GM21526 (cell line): ENCODE measurements at regions not wholly inside any gene's neighbourhood (a gene's known extent, or its start where the extent isn't known, plus 50 kb on each side); places are given as distances from the start of the nearest gene placed in this dataset.

Experiments
- ATAC-seq: cut with Tn5 transposase; IDR thresholded peaks from one replicate; pipeline ENCODE4 v1.9.1; 2021; ENCODE audit warnings: moderate library complexity; ENCODE audit not compliant: unreplicated experiment, low FRiP score

DNA sequence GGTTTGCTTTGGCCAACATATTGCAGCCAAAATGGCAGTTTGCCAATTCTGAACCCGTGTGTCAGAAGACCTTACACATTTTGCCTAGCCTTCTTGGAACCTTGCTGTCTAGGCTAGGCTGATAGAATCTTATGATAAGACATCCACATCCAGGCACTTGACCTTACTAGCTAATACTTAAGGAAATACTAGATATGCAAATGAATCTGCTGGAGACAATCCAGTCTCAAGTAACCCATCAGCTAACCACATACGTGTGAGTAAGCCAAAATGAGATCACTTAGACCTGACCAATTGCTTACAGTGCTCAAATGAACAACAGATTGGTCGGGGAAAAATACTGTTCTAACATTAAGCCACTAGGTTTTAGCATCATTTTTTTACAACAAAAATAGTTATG, 1504.6 kb upstream of the CDH9 start:
- no peak for ATAC-seq

DNA sequence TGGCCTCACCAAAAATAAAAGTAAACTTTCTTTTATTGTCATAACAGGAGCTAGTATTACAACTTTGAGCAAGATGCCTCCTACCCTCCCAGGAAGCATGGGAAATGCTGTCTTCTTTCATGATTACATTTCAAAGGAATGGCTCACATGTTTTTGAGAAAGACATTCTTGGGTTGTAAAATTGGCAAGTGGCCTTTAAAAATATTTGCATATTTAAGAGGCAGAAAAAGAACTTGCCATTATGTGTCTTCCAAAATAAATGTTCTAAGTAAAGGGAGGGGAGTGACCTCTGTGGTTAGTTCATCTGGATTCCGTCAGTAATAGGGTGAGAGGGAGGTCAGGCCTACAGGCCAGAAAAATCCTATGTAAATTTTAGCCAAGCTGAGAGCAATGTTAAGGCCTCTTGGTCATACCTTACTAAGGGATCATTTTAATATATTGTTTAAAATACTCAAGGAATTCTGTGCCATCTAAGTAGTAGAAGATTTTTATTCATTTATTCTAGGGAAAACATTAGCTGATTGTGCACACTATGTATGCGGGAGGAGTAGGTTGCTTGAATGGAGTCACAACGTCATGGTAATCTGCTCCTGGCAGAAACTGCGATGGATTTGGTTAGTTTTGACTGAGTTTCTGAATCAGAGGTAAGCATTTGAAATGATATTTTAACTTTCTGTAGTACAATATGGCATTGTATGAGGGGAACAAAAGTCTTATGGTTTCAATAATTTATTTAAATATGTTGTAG, 1485.7 kb upstream of the CDH9 start:
- no peak for ATAC-seq

DNA sequence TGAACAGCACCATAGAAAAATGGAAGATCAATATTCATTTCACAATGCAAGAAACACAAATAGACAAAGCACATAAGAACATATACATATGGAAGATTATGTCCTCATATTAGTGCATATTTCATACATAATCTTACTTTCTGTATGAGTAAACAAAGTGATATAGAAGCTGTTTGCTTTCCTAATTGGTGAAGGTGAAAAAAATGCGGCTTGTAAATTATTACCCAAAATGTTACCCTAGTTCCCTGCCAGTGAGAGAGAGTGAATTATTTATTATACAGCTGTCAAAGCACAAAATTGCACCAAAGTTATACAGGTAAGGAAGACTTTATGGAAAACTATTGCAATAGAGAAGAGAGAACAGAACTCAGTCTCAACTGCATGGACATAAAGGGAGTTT, 1485.0 kb upstream of the CDH9 start:
- ATAC-seq = no peak

DNA sequence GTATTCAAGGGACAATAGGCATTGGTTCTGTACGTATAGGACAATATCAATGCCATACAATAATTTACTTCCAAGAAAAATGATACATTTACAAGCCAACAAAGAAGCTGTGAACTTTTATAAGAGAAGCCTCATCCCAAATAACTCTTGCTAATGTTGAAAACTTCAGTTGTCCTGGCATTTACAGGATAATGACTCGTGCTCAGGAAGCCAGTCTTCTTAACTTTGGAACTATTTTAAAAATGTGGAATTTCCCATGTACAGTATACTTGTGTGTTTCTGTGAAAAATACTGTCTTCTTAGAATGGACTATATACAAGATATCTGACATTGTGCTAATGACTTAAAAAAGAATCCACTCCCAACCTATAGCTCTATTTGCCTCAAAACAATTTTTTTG, 1479.3 kb upstream of the CDH9 start:
- ATAC-seq = no peak

DNA sequence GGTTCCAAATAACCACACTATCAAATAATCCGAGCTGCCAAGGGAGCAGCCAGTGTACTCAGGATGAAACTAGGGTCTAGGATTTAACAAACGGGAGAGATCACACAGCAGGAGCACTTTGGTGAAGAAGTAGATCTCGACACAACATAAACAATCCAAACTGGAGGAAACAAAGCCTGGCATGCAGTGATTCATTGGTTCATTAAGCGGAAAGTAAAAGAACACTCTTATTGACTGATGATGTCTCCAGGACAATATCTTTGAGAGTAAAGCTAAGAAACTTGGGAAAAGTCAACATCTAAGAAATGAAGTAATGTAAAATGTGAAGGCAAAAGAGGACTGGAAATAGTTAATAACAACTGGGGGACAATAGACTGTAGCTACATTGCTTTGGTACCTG, 1478.3 kb upstream of the CDH9 start:
- ATAC-seq = no peak

DNA sequence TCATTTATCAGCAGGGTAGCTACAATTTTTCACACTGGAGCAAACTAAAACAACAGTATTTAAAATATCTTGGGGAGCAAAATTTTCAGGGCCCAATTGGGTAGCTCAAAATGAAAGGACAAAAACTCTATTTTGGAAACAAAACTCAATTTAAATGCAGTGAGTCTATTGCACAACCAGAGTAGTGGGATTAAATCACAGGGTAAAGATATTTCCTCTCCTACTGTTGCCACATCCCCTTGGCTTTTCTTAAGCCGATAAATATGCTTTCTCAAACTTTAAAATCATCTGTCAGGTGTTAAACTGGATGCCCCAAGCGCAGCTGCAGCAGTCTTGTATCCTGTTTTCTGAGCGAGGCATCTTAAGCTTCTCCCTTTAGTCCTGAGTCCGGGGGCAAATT, 1474.3 kb upstream of the CDH9 start:
- no peak for ATAC-seq

DNA sequence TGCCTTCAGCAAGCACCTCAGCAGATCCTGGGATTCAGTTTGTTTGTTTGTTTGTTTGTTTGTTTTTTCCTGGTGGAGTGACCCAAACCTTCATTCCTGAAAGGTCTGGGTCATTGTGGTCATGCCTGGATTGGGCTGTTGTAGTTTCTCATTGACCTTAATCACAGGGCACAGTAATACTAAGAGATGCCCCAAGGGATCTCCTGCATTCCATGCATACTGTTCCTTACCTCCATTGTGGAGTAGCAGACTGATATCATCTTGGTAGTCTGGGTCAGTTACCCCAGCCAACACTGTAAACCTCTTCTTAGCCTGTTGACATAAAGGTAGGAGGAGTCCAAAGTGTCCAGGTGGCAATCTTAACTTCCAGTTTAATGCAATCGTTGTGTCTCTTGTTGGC, 1466.7 kb upstream of the CDH9 start:
- ATAC-seq = no peak

DNA sequence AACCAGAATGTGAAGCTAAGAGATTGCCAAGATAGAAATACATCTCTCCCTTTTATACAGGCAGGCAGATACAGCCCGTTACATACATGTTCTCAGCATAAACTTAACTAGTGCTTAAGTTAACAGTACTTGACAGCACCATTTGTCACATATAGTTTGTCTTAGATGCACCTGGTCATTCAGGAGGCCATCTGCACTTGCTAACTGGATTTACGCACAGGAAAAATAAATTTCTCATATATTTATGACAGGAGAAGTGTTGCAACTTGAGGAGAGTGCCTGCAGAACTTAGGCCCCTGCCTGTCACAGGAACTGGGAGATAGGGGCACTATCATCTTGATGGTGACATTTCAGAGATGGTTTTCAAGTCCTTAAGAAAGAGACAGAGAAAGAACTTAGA, 1462.1 kb upstream of the CDH9 start:
- no peak for ATAC-seq

DNA sequence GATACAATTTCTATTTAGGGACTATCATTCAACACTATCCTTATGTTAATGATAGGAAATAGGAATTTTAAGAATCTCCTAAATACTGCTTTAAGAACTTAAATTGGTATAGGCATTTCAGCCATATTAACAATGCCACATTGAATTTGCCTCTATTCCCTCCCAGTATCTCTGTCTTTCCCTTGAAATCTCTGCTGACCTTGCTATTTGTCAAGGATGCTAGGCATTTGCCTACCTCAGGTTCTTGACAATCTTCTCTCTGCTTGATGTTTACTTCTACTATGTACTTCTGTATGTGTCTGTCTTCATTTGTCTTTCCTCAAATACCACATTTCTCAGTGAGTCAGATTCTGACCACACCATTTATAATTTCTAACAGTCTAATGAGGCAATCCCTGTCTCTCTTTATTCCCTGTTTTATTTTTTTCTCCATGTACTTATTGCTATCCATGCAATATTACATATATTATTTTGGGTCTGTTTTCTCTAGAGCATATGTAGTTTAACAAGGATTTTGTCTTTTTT, 1461.4 kb upstream of the CDH9 start:
- no peak for ATAC-seq

DNA sequence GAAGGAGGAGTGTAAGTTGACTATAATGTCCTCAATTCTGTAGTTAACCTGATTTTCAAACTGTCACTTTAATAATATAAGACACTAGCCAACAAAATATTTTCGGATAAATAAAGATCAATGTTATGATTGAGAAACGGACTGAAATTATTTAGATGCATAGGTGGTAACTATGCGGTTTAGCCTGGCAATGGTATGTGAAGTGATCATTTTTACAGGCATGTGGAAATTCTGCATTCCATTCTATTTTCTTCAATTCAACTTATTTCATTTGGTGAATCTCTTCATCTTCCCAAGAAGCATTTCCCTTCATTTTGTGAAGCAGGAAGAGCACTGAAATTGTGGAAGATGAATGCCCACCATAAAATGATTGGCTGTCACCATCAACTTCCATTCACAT, 1457.5 kb upstream of the CDH9 start:
- ATAC-seq = no peak

DNA sequence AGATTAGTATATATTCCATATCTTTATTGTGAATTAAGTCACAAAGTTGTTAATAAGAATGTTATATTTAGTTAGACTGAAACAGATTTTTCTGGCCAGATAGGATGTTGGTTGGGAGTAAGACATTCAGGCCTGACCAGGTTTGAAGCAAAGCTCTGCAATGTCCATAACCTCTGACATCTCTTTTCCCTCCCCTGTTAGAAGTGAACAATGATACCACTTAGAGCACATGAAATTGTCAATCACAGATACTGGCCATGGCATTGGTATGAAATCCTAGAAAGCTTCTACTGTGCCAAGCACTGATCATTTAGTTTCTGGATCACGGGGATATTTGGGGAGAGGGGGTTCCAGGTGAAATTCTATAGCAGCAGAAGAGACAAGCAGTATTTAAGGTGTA, 1455.1 kb upstream of the CDH9 start:
- no peak for ATAC-seq

DNA sequence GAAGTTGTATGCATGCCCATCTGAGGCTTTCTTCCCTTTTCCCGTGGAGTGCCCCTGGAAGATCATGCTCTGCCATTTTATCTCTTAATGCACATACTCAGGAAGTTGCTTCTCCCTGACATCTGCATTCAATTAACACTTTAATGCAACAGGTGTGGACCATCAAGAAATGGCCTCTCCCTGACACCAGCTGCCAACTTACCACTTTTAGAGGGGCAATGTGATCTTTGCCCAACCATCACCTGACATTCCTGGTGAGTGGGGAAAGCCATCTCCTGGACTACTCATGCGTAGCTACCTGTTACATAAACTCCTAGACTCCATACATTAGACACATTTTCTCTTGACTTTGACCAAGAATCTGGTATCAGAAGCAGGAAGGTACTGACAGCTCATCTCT, 1450.4 kb upstream of the CDH9 start:
- no peak for ATAC-seq

DNA sequence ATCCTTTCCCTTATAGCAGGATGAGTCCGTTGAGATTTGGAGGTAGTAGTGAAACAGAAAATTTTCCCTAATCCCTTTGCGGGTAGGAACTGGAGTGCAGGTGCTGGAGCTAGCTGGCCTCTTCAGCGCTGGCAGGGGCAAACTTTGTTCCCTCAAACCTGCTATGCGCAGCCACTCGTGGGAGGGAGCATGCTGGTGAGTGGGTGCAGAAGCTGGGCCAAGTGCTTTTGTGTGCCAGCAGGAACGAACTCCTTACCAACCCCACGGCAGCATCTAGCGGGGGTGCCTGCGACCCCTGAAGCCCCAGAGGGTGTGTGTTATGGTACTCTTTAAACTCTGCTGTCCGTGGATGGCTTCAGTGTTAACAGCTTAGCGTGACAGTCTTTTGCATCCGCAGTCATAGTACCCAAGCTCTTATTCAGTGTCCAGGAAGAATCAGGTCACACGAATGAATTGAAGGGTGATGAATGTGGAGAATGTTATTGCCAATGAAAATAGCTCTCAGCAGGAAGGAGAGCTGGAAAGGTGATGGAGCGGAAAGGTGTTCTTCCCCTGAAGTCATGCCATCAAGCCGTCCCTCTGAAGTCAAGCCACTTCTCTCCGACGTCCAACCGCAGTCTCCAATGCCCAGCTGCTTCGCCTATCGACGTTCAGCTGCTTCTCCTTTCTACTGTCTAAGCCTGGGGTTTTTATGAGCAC, 1445.1 kb upstream of the CDH9 start:
- ATAC-seq = no peak

DNA sequence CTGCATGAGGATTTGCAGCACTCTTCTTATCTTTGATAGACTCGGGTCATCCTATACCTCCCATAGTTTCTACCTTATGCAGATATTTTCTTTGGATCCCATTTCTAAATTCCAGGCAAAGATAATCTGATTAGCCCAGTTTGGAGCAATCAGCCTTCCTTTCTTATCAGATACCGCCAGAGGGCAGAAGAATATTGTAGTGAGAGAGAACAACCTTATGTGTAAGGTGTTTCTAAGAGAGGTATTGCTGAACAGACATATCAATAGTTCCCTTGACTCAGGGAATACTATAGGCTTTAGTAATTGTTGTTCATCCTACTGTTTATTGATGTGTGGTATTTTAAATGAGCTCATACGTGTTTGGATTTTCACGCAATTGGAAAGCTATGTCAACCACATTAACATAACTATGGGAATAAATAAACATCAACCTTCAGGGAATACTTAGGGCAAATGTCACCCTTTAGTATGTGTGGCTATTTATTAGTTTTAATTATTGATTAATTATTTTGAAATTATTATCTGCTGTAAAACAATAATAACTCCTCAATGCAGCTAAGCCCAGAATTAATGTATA, 1435.2 kb upstream of the CDH9 start:
- ATAC-seq = no peak

DNA sequence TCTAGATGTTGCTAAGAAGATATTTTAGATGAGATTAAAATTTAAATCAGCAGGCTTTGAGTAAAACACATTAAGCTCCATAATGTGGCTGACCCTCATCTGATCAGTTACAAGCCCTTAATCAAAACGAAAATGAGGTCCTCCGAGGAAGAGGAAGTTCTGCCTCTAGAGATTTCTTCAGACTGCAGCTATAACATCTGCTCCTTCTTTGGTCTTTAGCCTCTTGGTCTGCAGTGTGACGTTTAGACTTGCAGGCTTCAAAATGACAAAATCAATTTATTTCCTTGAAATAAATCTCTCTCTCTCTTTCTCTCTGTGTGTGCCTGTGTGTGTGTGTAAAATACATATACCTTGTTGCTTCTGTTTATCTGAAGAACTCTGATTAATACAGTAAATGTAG, 1429.8 kb upstream of the CDH9 start:
- no peak for ATAC-seq

DNA sequence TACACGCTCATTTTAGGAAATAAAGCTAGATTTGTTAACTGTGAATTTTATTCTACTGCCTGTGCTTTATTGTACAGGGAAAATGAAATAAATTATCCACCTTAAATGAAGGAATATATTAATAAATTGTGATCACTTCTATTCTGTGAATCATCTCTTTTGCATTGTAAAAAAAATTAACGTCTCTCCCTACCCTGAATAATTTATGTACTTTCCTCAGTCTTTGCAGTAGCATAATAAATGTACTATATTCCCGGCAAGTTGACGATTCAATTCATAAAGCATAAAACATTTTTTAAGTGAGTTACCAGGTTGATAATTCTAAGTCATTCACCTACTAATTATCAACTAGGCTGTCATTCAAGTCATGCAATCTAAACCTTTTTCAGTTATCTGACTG, 1425.3 kb upstream of the CDH9 start:
- no peak for ATAC-seq

DNA sequence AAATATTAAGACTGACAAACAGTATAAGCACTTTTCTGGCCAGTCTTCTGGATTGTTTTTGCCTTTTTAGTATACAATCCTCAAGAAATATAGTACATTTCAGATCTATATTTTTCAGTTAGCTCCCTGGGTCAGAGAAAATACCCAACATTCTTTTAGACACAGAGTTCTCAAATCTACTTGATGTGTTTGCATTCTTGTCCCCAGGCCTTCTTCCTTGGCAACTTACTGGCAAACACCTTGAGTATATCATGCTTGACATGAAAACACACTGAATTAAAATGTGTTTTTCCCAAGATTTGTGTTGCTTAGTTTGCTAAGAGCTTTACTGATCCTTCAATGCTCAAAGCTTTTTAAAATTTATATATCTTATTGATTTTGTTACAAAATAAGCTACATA, 1413.1 kb upstream of the CDH9 start:
- no peak for ATAC-seq

DNA sequence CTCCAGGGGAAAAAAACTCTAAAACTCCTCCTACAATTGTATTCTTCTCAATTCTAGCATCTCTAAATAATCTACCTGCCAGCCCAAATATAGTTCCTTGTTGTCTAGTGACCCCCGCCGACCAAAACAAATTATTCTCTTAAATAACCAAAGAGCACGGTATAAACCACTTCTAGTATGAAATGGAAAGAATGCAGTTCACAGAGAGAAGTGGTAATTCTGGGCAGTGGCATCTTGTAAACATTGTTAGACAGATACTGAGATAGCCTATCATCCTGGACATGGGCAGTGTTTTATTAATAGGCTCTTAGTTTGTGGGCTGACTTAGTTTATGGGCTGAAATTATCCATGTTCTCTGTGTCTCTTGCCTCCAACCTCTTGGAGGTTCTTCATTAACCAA, 1412.6 kb upstream of the CDH9 start:
- no peak for ATAC-seq

DNA sequence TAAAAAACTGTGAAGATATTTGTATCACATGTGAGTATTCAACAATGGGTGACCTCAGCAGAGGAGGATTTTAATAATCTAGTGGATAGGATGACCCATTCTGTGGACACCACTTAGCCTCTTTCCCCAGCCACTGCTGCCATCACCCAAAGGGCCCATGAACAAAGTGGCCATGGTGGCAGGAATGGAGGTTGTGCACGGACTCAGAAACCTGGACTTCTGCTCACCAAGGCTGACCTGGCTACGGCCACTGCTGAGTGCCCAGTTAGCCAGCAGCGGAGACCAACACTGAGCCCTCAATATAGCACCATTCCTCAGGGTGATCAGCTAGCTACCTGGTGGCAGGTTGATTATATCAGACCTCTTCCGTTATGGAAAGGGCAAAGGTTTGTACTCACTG, 1410.4 kb upstream of the CDH9 start:
- no peak for ATAC-seq

DNA sequence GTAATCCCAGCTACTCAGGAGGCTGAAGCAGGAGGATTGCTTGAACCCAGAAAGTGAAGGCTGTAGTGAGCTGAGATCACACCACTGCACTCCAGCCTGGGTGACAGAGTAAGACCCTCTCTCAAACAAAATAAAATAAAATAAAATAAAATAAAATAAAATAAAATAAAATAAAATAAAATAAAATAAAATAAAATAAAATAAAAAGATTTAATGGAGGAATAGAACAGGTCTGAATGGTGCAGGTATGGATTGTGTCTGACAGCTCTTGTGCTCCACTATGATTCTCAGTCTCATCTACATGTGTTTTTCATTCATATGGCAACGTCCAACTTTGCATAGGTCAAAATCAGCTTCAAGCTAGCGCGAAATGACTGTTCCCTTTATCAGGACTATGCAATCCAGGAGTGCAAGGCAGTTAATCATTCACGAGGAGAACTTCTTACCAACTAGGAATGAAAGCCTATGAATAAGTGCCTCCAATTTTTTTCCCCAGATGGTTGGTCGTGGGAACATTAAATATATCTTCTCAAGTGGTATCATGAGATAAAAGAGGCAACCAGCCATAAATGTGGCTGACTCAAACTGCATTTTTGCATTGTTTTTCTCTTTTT, 1392.3 kb upstream of the CDH9 start:
- ATAC-seq = no peak

DNA sequence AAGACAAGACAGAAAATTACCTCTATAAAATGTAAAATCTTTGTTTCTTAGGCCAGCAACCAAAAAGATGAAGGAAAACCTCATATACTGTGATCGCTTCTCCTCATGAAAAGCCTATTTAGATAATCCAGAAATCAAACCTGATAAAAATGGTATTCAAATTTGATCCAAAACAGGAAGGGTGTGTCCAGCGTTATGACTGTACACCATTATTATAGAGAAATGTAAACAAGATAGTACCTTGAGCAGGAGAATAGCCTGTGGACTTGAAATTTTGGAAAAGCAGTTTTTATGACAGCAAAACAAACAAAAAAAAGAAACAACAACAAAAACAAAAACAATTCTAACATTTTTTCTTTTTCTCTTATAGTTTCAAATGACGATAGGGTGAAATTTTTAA, 1382.8 kb upstream of the CDH9 start:
- ATAC-seq = no peak
